ENCODE measurements at regions not wholly inside any gene's neighbourhood (a gene's known extent, or its start where the extent isn't known, plus 50 kb on each side); places are given as distances from the start of the nearest gene placed in this dataset.

GRCh38 chr2:161041356-161041755 lies 118.9 kb upstream of the TANK start:
- TF ChIP-seq CTCF (IDR thresholded peaks at IDR 0.05) = no peak
- H3K9me3 Mint-ChIP-seq (ENCODE audit: low read depth) = no peaks in the 10 kb centered on the region
- H3K4me1 Mint-ChIP-seq (ENCODE audit: low read depth) = no peaks in the 10 kb centered on the region
- no peak for DNase-seq (ENCODE audit: low spot score)
- peaks cover 4% of the 10 kb centered on the region for H3K27me3 Mint-ChIP-seq (ENCODE audit: low read depth)
- no peak overlapping the region for H3K27ac Mint-ChIP-seq (ENCODE audit: unreplicated experiment)
- H3K36me3 Mint-ChIP-seq (ENCODE audit: low read depth) = no peaks in the 10 kb centered on the region
- H3K4me3 Mint-ChIP-seq (ENCODE audit: unreplicated experiment) = no peak overlapping the region

GRCh38 chr2:161042990-161043625 lies 117.1 kb upstream of the TANK start:
- H3K9me3 Mint-ChIP-seq (ENCODE audit: low read depth) = no peaks in the 10 kb centered on the region

GRCh38 chr2:161044095-161044865 lies 115.9 kb upstream of the TANK start:
- no peak overlapping the region for H3K4me3 Mint-ChIP-seq (ENCODE audit: unreplicated experiment)
- no peaks in the 10 kb centered on the region for H3K36me3 Mint-ChIP-seq (ENCODE audit: low read depth)
- H3K27me3 Mint-ChIP-seq (ENCODE audit: low read depth) = peaks cover 4% of the 10 kb centered on the region
- DNase-seq (ENCODE audit: low spot score) = no peak
- no peak for TF ChIP-seq CTCF (IDR thresholded peaks at IDR 0.05)
- no peaks in the 10 kb centered on the region for H3K4me1 Mint-ChIP-seq (ENCODE audit: low read depth)
- no peak overlapping the region for H3K27ac Mint-ChIP-seq (ENCODE audit: unreplicated experiment)
- no peaks in the 10 kb centered on the region for H3K9me3 Mint-ChIP-seq (ENCODE audit: low read depth)

More at GRCh38 chr2:161042990-161043625, 117.1 kb upstream of the TANK start:
- no peak for TF ChIP-seq CTCF (IDR thresholded peaks at IDR 0.05)
- Mint-ChIP-seq H3K27ac (ENCODE audit: unreplicated experiment) (no peak overlapping the region), H3K36me3 (ENCODE audit: low read depth) (no peaks in the 10 kb centered on the region), H3K4me3 (ENCODE audit: unreplicated experiment) (no peak overlapping the region), H3K27me3 (ENCODE audit: low read depth) (peaks cover 4% of the 10 kb centered on the region), H3K4me1 (ENCODE audit: low read depth) (no peaks in the 10 kb centered on the region)
- no peak for DNase-seq (ENCODE audit: low spot score)

GRCh38 chr2:161044921-161045320 lies 115.3 kb upstream of the TANK start:
- no peak overlapping the region for H3K27ac Mint-ChIP-seq (ENCODE audit: unreplicated experiment)
- no peaks in the 10 kb centered on the region for H3K4me1 Mint-ChIP-seq (ENCODE audit: low read depth)
- no peaks in the 10 kb centered on the region for H3K9me3 Mint-ChIP-seq (ENCODE audit: low read depth)
- peaks cover 6% of the 10 kb centered on the region for H3K27me3 Mint-ChIP-seq (ENCODE audit: low read depth)
- no peak overlapping the region for H3K4me3 Mint-ChIP-seq (ENCODE audit: unreplicated experiment)
- no peak for DNase-seq (ENCODE audit: low spot score)
- no peak for TF ChIP-seq CTCF (IDR thresholded peaks at IDR 0.05)
- no peaks in the 10 kb centered on the region for H3K36me3 Mint-ChIP-seq (ENCODE audit: low read depth)

GRCh38 chr2:161045726-161046125 lies 114.5 kb upstream of the TANK start:
- peaks cover 9% of the 10 kb centered on the region for H3K27me3 Mint-ChIP-seq (ENCODE audit: low read depth)
- TF ChIP-seq CTCF (IDR thresholded peaks at IDR 0.05) = no peak
- no peak for DNase-seq (ENCODE audit: low spot score)
- no peak overlapping the region for H3K27ac Mint-ChIP-seq (ENCODE audit: unreplicated experiment)
- H3K36me3 Mint-ChIP-seq (ENCODE audit: low read depth) = no peaks in the 10 kb centered on the region
- H3K9me3 Mint-ChIP-seq (ENCODE audit: low read depth) = no peaks in the 10 kb centered on the region
- no peak overlapping the region for H3K4me3 Mint-ChIP-seq (ENCODE audit: unreplicated experiment)
- H3K4me1 Mint-ChIP-seq (ENCODE audit: low read depth) = no peaks in the 10 kb centered on the region
